Memory B cell (primary cell): ENCODE measurements at regions not wholly inside any gene's neighbourhood (a gene's known extent, or its start where the extent isn't known, plus 50 kb on each side); places are given as distances from the start of the nearest gene placed in this dataset.
"Not testable (repeated sequence)": the region's sequence is repeated elsewhere in the genome, so short reads cannot be mapped to it uniquely, and the experiment has no call there.

ENCODE experiments used
- ATAC-seq: fragments of 150-1000 bp; cut with Tn5 transposase; 2 replicates; pipeline ENCODE4 v1.10.0; 2021; ENCODE audit warnings: low read depth, mild to moderate bottlenecking, moderate library complexity
- DNase-seq, 2 donors: peaks; one replicate each; pipeline ENCODE4 v3.0.0; 2022; ENCODE audit warnings: low spot score in 2 of 2
- H3K27ac Mint-ChIP-seq: one replicate; pipeline ENCODE4 v1.8.0; 2022; ENCODE audit warnings: mild to moderate bottlenecking, moderate library complexity, mixed read lengths
- H3K27me3 Mint-ChIP-seq: one replicate; pipeline ENCODE4 v1.8.0; 2022; ENCODE audit warnings: mixed read lengths
- H3K36me3 Mint-ChIP-seq: one replicate; pipeline ENCODE4 v1.8.0; 2022; ENCODE audit warnings: mild to moderate bottlenecking, mixed read lengths
- H3K4me1 Mint-ChIP-seq: one replicate; pipeline ENCODE4 v1.8.0; 2022; ENCODE audit warnings: mixed read lengths
- H3K4me3 Mint-ChIP-seq: one replicate; pipeline ENCODE4 v1.8.0; 2022; ENCODE audit warnings: mild to moderate bottlenecking, moderate library complexity, mixed read lengths
- H3K9me3 Mint-ChIP-seq: one replicate; pipeline ENCODE4 v1.8.0; 2022; ENCODE audit warnings: mixed read lengths

DNA sequence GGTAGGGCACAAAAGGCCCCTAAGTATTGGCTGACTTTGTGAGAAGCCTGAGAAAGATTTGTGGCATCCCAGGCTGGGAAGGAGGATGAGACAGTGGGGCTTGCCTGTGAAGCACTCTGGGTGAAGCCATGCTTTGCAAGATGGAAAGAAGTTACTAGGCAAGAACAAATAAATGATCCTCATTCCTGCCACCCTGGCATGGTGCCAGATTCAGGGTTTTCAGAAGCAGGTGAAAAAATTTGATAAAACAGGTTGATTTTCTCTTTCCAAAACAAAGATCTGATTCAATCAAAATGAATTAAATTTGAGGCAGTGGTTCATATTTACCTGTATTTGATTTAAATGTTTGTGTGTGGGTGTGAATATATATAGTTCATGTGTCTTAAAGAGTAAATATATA, 386.9 kb upstream of the PROX1 start:
- Mint-ChIP-seq H3K4me1 (no peaks in the 10 kb centered on the region), H3K27ac (no peak overlapping the region), H3K4me3 (no peak overlapping the region), H3K36me3 (no peaks in the 10 kb centered on the region), H3K9me3 (peaks cover 6% of the 10 kb centered on the region), H3K27me3 (no peaks in the 10 kb centered on the region)
- DNase-seq (no peak), ATAC-seq (no peak)

DNA sequence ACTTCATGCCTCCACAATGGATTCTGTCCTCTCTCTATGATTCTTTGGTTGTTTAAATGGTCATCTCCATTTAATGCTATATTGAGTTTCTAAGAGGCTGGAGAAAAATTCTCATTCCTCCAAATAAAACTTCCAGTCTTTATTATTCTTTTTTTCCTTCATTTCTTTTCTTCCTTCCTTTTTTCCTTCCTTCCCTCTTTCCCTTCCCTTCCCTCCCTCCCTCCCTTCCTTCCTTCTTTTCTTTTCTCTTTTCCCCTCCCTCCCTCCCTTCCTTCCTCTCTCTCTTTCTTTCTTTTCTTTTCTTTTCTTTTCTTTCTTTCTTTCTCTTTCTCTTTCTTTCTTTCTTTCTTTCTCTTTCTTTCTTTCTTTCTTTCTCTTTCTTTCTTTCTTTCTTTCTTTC, 386.1 kb upstream of the PROX1 start:
- not testable (repeated sequence) for H3K4me1 Mint-ChIP-seq, DNase-seq, ATAC-seq

DNA sequence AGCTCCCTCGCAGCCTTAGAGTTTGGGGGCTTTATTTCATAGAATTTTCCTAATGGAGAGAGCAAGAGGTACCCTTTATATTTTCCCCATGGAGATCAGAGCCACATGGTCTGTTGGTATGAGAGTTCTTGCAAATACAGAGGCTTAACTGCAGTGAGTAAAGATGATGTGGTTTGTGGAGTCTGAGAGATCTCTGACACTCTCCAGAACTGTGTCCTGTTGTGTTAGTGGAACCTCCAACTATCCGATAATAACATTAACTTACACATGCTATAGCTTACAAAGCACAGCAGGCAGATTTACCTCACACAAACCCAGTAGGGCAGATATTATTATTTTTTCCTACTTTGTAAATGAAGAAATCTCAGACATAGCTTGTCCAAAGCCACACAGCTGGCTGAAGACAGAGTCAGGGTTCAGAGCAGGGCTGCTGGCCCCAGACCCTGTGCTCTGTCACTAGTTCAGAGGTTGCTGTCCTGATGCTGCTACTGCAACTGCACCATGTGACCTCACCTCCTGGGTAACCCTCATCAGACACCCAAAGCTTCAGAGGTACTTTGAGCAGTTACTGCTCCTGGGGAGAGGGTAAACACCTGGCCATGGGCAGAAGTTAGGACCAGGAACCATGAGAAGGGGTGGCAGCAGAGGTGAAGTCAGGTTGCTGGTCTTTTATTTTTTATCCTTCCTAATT, 384.8 kb upstream of the PROX1 start:
- Mint-ChIP-seq H3K9me3 (peaks cover 4% of the 10 kb centered on the region), H3K36me3 (no peaks in the 10 kb centered on the region), H3K27ac (no peak overlapping the region), H3K4me3 (no peak overlapping the region), H3K27me3 (no peaks in the 10 kb centered on the region), H3K4me1 (no peaks in the 10 kb centered on the region)
- DNase-seq (no peak), ATAC-seq (no peak)

More for the DNA sequence above, 386.1 kb upstream of the PROX1 start:
- H3K4me3 Mint-ChIP-seq, H3K27ac Mint-ChIP-seq, H3K9me3 Mint-ChIP-seq, H3K36me3 Mint-ChIP-seq, H3K27me3 Mint-ChIP-seq: not testable (repeated sequence)

DNA sequence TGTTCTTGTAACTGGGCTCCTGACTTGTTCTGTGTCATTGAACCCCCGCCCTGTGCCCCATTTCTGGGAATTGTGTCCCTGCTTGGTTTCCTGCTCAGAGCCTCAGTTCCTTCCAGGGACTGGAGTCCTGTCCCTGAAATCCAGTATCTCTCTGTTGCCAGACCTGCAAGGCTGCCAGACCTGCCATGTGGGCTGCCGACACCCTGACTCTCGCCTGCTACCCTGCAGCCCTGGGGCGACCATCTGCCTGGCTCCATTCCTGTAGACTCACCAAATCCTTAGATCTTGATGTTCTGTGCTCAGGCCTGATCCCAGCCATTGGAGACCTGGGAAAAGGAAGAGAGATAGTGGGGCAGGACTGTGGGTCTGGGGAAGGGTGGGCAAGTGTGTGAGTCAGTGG, 383.3 kb upstream of the PROX1 start:
- H3K9me3 Mint-ChIP-seq: peaks cover 2% of the 10 kb centered on the region
- no peak overlapping the region for H3K27ac Mint-ChIP-seq
- no peak overlapping the region for H3K4me3 Mint-ChIP-seq

DNA sequence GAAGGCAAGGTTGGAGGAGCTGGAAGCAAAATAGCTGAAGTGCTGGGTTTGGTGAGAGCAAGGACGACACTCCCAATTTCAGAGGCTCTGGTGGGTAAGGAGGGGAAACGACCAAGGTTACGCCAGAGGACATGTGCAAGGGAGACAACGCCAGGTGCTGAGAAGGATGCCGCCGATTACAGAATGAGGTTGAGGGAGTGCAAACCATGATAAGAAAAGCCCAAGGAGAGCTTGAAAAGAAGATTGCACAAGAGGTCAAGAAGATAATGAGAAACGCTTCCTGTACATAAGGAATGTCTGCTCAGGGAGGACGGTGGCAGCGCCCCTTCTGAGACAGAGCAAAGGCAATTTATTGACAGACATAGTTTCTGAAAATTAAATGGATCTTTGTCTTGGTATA, 382.0 kb upstream of the PROX1 start:
- no peaks in the 10 kb centered on the region for H3K4me1 Mint-ChIP-seq

More for the DNA sequence above, 383.3 kb upstream of the PROX1 start:
- ATAC-seq (no peak), DNase-seq (no peak)
- no peaks in the 10 kb centered on the region for H3K4me1 Mint-ChIP-seq
- no peaks in the 10 kb centered on the region for H3K36me3 Mint-ChIP-seq
- H3K27me3 Mint-ChIP-seq: no peaks in the 10 kb centered on the region

DNA sequence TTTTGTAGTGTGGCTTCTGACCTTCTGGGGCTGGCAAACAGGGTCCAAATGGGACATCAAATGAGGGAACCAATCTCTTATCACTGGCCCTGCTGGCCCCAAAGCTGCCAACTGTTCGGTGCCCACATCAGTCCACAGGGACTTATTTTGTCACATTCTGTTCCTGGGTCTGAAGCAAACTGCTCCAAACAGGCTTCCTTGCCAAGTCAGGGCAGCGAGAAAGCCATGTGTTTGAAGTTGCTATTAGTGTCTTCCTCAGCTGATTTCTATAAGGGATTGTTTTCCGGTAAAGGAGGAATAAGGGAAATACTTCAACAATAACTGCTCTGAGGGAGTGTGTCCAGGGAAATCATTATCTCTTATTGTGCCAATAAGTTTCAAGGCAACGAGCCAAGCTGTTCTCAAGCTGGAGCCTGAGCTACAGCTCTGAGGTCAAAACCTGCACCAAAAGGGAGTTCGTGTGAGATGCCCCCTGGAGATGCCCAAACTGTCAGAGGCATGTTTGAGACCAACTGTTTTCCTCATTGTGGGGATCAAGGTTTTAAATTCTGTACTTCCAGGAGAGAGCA, 381.4 kb upstream of the PROX1 start:
- no peak overlapping the region for H3K27ac Mint-ChIP-seq

More for the DNA sequence above, 382.0 kb upstream of the PROX1 start:
- no peaks in the 10 kb centered on the region for H3K36me3 Mint-ChIP-seq
- peaks cover 2% of the 10 kb centered on the region for H3K9me3 Mint-ChIP-seq
- no peak for ATAC-seq
- no peaks in the 10 kb centered on the region for H3K27me3 Mint-ChIP-seq
- no peak for DNase-seq
- no peak overlapping the region for H3K27ac Mint-ChIP-seq
- no peak overlapping the region for H3K4me3 Mint-ChIP-seq

DNA sequence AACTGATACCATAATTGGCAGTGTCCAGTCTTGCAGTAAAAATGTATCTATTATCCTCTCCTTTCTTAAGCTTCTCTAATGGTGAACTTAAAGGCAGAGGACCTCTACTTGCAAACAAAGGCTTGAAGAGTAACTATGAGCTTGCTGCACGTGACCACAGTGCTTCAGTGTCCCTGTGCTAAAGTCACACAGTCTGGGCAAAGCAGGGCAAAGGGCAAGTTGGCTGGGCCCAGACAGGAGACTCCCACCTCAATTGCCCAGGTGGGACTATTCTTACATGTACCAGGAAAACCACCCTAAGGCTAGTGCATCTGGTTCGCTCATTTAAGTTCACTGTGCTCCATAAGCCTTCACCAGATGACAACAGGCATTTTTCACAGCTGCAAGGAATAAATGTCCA, 374.2 kb upstream of the PROX1 start:
- no peaks in the 10 kb centered on the region for H3K9me3 Mint-ChIP-seq
- no peak overlapping the region for H3K27ac Mint-ChIP-seq
- H3K4me1 Mint-ChIP-seq: no peaks in the 10 kb centered on the region
- no peak overlapping the region for H3K4me3 Mint-ChIP-seq
- DNase-seq (no peak), ATAC-seq (no peak)
- no peaks in the 10 kb centered on the region for H3K36me3 Mint-ChIP-seq
- no peaks in the 10 kb centered on the region for H3K27me3 Mint-ChIP-seq

More for the DNA sequence above, 381.4 kb upstream of the PROX1 start:
- Mint-ChIP-seq H3K27me3 (no peaks in the 10 kb centered on the region), H3K36me3 (no peaks in the 10 kb centered on the region), H3K4me3 (no peak overlapping the region), H3K4me1 (no peaks in the 10 kb centered on the region), H3K9me3 (peaks cover 2% of the 10 kb centered on the region)
- no peak for ATAC-seq
- no peak for DNase-seq

DNA sequence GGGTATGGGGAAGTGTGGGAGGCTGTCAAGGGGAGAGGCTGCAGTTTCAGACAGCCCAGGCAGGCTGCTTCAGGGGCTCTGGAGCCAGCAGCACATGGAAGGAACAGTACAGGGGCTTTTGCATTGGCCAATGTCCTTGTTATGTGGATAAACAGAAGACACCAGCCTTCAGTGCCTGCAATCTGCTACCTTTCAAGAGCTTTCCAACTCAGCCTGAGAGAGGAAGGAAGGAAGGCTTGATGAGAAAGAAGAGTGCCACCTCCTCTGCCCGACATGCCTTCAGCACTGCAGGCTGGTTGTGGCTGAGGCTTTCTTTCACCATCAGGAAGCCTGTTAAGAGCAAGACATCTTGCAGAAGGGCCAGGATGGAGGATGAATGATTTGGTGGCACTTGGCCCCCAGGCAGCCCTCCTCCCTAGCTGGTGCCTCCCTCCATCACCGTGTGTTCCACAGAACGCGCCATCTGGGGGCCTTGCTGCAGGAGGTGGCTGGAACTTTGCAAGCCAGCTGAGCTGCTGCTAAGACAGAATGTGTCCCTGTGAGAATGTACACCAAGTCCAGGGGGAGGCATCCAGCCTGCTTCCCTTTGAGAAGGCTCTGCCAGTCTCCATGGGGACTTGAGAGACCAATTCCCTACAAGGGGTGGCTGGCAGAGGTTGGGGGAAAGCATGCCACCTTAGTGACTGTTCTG, 372.4 kb upstream of the PROX1 start:
- Mint-ChIP-seq H3K4me1 (no peaks in the 10 kb centered on the region), H3K36me3 (no peaks in the 10 kb centered on the region), H3K27ac (no peak overlapping the region), H3K27me3 (peaks cover 1% of the 10 kb centered on the region), H3K4me3 (no peak overlapping the region), H3K9me3 (no peaks in the 10 kb centered on the region)
- DNase-seq: no peak
- ATAC-seq: no peak

DNA sequence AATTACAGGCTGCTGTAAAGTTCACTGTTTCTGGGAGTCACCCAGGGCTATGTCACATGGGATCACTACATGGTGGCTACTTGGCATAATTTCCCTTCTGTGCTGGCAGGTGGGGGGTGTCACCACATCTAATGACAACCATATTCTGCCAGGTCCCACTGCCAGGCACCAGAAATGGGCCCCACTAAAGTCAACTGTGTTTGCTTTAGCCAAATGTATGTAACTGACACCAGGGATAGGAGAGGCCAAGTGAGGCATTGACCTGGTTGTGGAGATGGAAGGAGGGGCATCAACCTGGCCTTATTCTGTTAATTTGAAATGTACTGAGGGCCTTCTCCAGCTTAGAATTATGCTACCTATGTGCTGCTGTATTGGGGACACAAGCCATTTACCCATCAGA, 370.6 kb upstream of the PROX1 start:
- no peak for DNase-seq
- Mint-ChIP-seq H3K36me3 (no peaks in the 10 kb centered on the region), H3K4me1 (no peaks in the 10 kb centered on the region), H3K27me3 (peaks cover 1% of the 10 kb centered on the region), H3K27ac (no peak overlapping the region), H3K9me3 (no peaks in the 10 kb centered on the region), H3K4me3 (no peak overlapping the region)
- no peak for ATAC-seq

DNA sequence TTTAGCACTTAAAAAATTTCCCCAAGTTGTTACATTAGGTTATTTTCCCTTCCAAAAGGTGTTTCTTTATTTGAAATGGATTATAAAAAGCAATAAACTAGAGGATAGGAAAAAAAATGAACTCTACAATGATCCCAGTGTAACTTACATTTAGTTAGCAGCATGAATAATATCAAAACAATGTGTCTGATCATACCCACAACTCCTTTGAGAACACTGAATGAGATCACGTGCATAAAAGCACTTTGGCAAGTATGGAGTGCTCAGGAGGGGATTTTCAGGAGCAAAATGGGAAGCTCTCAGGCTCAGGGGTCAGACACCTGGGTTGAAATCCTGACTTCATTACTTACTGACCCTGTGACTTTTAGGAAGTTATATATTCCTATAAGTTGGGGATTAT, 369.7 kb upstream of the PROX1 start:
- no peak overlapping the region for H3K27ac Mint-ChIP-seq
- peaks cover under 1% of the 10 kb centered on the region for H3K4me1 Mint-ChIP-seq
- H3K27me3 Mint-ChIP-seq: peaks cover 6% of the 10 kb centered on the region
- no peaks in the 10 kb centered on the region for H3K9me3 Mint-ChIP-seq
- no peak for ATAC-seq
- H3K4me3 Mint-ChIP-seq: no peak overlapping the region
- no peak for DNase-seq
- H3K36me3 Mint-ChIP-seq: no peaks in the 10 kb centered on the region

DNA sequence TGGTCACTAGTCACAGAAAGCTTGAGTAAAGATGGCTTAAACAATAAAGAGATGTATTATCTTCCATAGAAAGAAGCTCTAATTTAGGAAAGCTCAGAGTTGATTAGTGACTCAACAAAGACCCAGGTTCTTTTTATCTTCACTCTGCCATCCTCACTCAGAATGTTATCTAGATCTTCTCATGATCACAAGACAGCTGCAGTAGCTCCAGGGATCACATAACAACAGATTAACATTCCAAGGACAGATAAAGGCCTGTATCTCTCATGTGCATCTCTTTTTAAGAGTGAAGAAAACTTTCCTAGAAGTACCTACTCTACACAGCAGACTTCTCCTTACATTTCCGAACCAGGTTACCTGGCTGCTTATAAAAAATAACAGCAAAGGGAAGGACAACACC, 368.7 kb upstream of the PROX1 start:
- no peak for DNase-seq
- H3K27ac Mint-ChIP-seq: no peak overlapping the region
- H3K9me3 Mint-ChIP-seq: peaks cover 3% of the 10 kb centered on the region
- H3K36me3 Mint-ChIP-seq: no peaks in the 10 kb centered on the region
- H3K4me1 Mint-ChIP-seq: peaks cover 3% of the 10 kb centered on the region
- ATAC-seq: no peak
- H3K27me3 Mint-ChIP-seq: peaks cover 13% of the 10 kb centered on the region
- H3K4me3 Mint-ChIP-seq: no peak overlapping the region

DNA sequence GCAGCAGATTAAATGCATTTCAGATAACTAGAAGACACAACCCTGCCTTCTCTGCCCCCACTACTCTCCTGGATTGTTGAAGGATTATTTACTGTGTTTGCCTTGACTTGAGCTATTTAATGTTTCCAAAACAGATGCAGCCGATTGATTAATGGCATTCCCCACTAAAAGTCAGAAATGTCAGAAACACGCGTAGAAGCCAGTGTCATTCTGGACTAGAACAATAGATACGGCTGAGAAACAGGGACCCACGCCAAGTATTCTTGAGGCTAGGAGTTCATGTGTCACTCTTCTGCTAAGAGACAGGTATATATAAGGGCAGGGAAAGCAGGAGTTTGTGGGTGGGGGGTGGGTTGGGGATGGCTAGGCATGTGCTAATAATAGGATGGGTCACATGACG, 366.7 kb upstream of the PROX1 start:
- Mint-ChIP-seq H3K4me3 (no peak overlapping the region), H3K4me1 (peaks cover 3% of the 10 kb centered on the region), H3K27ac (no peak overlapping the region), H3K9me3 (peaks cover 3% of the 10 kb centered on the region), H3K27me3 (peaks cover 15% of the 10 kb centered on the region), H3K36me3 (no peaks in the 10 kb centered on the region)
- DNase-seq: no peak
- no peak for ATAC-seq

DNA sequence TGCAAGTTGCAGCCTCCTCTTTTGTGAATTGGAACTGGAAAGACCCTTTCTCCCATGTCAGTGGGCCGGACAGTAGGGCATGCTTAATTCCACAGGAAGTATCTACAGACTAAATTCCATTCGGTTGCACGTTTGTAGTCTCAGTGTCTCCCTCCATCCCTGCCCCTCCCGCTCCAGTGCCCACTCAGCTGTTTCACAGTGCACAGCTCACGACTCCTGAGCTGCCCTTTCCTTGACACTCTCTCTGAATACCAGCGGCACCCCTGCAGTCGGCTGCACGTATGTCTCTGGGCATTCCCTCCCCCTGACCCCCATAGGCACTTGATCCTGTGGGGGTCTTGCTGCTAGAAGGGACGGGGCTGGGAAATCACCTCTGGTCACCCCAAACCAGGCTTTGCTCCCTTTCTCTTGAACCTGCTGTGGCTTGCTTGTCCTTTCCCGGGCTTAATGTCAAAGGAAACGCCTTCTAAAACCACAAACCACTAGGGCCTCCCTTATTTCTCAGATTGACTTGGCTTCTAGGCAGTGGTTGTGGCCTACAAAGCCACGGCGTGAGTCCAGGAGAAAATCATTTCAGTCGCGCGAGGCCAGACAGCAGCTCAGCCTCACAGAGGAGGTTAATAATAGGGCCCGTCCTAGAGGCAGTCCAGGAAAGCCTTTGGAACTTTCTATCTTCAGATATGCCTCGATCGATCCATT, 365.3 kb upstream of the PROX1 start:
- no peak for DNase-seq

DNA sequence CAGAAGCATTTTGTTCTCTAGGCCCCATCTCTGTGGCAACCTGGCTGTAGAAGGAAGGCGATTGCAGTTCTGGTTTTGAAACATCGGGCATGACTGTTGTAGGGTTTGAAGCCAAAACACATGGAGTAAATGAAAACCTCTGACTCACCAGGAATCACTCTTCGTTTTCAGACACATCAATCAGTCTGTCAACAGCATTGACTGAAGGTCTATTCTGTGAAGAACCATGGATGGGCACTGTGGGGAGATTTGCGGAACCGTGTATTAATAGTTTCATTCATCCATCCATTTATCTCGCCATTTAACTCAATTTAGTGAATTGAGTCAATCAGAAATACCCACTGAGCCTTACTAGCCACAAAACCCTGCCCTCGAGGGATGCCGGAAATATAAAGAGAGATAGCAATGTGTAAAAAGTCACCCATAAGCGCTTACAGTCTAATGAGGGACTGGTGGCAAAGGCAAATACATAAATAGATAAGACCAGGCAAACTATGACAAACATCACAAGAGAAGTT, 364.6 kb upstream of the PROX1 start:
- peaks cover 3% of the 10 kb centered on the region for H3K4me1 Mint-ChIP-seq
- ATAC-seq: no peak
- no peaks in the 10 kb centered on the region for H3K36me3 Mint-ChIP-seq
- H3K27me3 Mint-ChIP-seq: peaks cover 15% of the 10 kb centered on the region
- H3K27ac Mint-ChIP-seq: no peak overlapping the region
- H3K9me3 Mint-ChIP-seq: peaks cover 4% of the 10 kb centered on the region
- no peak overlapping the region for H3K4me3 Mint-ChIP-seq
- no peak for DNase-seq

More for the DNA sequence above, 365.3 kb upstream of the PROX1 start:
- Mint-ChIP-seq H3K27me3 (peaks cover 15% of the 10 kb centered on the region), H3K4me3 (no peak overlapping the region), H3K4me1 (peaks cover 3% of the 10 kb centered on the region), H3K9me3 (peaks cover 4% of the 10 kb centered on the region), H3K27ac (no peak overlapping the region), H3K36me3 (no peaks in the 10 kb centered on the region)
- no peak for ATAC-seq
